Embryonic facial prominence (tissue), 1 donor: ENCODE measurements at regions not wholly inside any gene's neighbourhood (a gene's known extent, or its start where the extent isn't known, plus 50 kb on each side); places are given as distances from the start of the nearest gene placed in this dataset.

ENCODE experiments used
- DNase-seq: peaks from one replicate; pipeline ENCODE4 v3.0.0-alpha.2; 2016; ENCODE audit errors: extremely low spot score

DNA sequence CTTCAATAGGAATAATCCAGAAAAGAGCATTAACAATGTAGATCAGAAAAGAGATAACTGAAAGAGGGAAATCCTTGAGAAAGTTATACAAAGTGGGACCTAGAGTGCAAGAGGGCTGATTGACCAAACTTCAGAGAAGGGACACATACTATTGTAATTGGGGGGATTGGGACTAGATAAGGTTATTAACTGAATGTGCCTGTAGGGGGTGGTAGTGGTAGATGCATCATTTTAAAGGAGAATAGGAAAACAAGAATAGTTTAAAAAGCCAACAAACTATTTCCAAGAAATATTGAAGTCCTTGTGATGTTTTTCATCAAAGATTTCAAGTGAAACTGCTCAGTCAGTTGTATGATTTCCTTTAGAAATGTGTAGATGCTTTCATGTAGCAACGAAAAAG is 468.5 kb downstream of the TAF11L14 start:
- no peak for DNase-seq

DNA sequence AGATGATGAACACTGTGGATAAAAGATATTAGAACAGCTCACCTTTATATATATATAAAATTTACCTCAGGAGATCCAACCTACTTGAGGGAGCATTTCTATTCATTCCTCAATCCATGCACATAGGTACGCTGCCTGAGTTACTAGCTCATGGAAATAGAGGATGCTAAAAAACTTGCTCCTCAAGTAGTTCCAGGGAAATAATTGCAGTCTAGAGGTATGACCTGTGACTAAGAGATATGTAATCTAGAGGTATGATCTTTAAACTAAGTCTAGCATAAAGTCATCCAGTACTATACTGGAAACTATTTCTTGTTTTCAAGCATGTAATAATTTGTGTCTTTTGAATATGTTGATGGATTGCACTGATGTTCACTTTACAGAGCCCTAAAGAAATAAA is 471.2 kb downstream of the TAF11L14 start:
- DNase-seq = no peak

DNA sequence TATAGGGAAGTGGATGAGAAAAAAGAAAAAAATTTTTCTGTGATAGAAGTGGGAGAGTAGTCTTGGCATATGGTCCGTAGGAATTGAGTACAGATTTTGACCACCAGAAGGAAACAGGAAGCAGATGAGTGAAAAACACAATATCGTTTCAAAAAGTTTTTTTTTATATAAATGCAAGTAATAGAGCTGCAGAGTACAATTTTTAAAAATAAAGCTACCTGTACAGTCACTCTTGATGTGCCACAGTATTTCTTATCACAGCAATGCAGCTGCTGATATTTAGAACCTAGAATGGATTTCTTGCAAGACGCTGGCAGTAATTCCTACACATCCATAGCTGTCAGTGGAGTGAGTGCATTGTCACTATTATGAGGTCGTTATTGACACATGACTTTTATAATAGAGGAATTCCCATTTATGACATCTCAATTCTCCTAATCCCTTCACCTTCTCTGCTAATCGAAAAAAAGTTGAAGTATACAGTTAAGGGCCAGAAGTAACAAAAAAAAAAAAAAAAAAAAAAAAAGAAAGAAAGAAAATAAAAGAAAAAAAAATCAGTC is 477.7 kb downstream of the TAF11L14 start:
- DNase-seq = no peak

DNA sequence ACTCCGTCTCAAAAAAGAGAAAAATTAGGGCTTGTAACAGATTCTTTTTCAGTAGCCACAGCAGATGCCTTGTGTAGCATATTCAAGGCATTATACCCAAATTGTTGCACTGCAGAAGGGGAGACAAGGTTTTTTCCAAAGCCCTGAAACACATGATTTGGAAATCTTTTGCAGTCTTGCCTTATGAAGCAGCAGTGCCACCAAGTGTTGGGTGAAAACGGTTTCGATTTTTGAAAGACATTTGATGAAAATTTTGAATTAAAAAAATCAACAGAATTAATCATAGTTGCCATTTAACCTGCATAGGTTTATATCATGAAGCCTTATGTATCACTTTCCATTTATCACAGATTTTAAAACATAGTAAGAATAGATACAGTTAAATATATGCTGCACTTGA is 479.5 kb downstream of the TAF11L14 start:
- no peak for DNase-seq

DNA sequence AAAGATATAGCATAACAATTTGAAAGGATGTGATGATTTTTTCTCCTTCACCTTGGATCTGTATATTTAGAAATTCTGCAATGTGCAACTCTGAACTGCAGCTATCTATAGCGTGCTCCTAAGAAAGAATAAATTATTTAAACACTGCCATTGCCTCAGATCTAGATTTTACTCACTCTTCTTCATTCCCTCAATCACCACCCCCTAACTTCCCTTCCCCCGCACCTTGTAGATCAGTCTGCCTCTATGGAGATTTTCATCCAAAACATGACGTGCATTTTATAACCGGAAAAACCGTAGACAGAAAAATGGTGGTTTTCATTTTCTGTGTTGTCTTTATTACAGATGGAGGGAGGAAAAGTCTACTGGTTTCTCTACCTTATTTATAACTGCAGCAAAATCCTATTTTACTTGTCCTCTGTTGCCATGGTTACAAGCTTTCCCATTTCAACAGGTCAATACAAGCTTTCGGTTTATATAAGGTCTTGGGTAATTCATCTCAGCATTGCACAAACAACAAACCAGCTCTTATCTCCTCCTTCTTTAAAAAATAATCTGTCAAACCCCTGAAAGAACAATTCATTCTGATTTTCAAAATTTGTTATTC is 480.0 kb downstream of the TAF11L14 start:
- DNase-seq = no peak

DNA sequence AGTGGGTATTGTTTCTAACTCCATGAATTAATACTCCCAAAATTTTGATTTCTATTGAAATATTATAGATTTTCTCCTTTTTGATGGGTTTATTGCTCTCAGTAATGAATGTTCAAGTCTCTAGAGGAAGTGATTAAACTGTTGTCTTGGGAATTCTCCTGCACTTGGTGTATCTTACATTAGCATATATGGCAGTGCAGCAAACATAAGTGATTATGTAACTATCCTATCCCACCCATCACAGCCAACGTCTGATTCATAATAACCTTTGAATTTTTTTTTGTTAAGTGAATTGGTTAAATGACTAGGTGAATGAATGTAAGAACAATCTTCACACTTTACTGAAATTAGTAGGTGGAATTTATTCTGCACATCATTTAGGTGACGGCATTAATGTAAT is 483.7 kb downstream of the TAF11L14 start:
- no peak for DNase-seq

DNA sequence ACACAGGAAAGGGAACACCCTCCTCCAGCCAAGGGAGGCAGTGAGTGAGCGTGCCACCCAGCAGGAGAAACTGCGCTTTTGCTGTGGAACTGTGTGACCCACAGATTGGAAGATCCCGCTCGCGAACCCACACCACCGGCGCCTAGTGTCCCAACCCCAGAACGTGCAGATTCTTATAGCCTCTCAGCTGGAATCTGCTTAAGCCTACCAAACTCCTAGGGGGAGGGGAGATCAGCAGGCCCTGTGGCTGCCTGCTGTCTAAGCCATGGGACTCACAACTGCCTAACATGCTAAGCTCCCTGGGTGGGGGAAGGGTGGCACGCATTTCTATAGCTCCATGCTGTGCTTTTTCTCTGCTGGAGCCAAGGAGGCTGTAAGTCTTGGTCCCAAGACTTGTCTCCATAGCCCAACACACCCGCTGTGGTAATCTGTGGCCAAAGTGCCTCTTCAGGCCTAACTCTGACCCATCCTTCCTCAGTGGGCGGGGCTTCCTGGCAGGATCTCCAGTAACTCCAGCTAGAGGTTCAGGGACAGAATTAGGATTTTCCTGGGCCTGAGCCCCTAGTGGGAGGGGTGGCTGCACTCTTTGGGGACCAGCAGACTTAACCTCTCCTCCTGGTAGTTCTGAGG is 485.0 kb downstream of the TAF11L14 start:
- DNase-seq = no peak

DNA sequence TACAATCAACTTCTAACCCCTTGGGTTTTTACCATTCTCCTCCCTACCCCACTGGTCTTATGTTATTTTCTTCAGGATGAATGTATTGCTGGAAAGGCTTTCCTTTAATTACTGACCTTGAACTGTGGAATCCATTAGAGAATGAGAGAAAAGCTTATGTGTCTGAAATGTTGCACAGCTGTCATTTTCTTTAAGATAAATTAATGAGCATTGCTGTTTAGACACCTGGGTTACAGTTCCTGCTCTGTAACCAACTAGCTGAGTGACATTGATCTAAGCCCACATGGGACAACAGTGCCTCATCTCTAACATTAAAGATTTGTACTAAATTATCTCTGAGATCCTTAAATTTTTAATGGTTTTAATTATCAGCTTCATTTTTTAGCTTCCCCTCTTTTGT is 507.0 kb downstream of the TAF11L14 start:
- no peak for DNase-seq

DNA sequence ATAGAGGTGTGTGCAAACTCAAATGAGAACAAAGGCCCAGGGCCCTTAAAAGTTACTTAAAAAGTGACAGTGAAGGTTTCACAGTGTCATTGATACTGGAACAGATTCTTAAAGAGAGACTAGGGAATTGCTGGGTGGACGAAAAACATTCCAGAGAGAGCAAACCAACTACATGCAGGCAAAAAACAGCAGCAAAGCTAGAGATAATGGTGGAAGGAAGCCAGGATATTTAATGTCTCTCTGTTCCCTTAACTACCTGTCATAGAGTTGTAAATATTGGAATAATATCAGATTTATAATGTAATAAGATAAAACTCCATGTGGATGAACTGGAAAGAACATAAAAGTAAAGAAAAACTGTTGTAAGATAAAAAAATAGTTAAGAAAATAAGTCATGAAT is 508.6 kb downstream of the TAF11L14 start:
- no peak for DNase-seq

DNA sequence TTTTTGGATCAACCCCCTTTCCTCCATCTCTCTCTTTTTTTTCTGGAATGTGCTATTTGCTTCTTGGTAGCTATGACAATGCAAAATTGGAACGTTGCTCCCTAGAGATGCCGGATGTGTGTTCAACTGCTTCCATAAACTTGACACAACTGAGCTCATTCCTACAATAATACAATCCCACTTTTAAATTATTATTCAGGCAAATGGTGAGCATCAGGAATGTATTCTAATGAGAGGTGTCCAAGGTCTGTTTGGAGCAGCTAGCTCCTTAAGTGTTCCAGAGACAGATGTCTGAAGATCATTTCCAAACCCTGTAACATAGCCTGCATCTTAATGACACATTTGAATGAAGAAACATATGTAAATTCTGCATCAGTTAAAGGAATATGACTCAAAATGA is 518.4 kb downstream of the TAF11L14 start:
- DNase-seq = no peak

DNA sequence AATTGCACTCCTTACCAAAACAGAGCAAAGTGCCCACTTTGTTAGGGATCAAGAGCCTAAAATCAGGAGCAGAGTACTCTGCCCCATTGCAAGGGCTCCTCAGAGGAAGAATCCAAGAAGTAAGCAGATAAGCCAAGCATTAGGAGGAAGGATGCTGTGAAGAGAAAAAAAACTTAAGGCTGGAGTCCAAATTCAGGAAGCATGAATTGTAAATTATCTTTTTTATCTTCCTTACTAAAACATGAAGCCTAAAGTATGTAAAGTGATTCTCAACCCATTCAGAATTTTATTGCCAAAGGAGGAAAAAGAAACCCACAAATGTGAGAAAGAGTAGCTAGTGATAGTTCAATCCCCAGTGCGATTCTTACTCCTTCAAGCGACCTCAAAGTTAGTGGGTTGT is 523.9 kb downstream of the TAF11L14 start:
- no peak for DNase-seq

DNA sequence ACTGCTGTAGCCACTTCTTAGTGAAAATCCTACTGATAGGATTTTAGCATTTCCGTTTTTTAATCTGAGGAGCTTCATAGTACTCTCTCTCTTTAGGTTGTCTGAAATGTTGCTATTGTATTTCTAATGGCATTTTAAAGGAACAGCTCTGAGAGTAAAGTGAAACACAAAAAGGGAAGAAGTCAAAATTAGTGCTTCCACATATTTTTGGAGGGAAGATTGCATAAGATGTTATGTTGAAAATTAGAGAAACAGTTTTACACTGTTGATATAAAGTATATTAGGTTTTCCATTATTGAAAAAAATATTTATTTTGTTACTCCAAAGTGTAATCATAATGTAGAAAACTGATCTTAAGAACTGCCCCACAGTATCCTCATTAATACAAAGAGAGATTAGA is 525.1 kb downstream of the TAF11L14 start:
- DNase-seq = no peak

DNA sequence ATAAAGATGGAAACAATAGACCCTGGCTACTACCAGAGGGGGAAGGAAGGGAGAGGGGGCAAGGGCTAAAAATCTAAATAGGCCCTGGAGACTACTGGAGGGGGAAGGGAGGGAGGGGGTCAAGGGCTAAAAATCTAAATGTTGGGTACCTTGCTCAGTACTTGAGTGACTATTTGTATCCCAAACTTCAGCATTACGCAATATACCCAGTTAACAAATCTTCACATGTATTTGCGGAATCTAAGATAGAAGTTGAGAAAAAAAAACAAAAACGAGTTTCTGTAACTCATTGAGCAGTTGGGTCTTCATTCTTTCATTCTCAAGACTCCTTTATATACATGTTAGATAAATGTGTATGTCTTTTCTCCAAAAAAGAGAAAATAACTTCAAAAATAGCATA is 537.4 kb downstream of the TAF11L14 start:
- no peak for DNase-seq

DNA sequence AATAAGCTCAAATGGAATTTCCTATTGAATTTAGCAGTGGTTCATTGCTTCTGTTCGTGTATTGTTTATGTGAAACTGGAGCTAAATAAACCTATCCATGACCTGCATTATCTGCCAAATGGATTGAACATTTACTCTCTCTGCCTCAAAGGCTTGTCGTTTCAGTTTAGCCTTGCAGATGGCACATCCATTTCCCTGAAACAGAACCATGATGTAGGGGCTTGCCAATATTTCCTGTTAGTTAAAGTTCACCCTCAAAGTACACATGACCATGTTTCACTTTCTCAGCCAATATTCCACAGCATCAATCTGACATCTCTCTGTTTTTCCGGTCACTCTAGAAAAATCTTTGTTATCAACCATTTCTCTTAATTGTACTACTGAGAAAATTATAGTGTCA is 545.3 kb downstream of the TAF11L14 start:
- no peak for DNase-seq

DNA sequence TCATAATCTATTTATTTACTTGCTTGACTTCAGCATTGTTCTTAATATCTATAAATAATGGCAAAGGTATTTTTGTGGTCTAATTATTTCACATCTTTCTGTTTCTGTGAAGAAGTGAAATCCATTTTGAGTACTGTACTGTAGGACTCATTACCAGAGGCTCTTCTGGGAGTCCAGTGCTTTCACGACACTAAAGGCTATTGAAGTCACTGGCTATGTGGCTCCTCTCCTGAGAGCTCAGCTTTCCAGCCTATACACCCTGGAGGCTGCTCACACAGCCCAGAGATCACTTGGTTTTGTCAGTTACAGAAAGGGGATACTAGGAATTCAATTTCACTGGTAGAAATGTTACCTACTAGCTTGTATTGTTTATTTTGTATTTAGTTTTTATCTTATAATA is 547.3 kb downstream of the TAF11L14 start:
- DNase-seq = no peak

DNA sequence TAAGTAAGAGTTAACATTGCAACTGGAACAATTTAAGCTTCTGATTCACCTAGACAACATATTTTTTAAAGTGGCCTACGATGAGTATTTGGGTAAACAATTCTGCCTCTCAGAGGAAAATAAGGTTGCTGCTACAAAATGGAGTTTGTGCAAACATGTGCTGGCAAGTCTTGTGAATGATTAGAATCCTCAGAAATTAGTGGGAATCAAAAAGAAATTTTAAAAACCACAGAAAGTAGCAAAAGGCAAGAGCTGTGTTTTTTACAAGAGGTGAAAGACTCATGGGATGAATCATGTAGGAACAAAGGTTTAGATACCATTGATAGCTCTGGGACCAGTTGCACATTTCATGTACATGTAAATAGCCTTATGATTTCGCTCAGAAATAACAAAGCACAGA is 561.6 kb downstream of the TAF11L14 start:
- no peak for DNase-seq

DNA sequence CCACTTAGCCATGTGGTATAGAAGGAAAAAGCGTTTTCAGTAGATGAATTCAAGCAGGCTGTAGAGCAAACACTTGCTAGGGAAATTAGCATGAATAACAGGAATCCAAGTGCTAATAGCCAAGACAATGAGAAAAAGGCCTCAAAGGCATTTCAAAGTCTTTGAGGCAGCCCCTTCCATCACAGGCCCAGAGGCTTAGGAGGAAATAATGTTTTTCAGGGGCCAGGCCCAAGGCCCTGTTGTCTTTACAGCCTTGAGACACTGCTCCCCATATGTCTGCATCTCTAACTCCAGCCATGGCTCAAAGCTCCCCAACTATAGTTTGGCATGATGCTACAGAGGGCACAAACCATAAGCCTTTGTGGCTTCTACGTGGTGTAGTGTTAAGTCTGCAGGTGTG is 563.5 kb downstream of the TAF11L14 start:
- no peak for DNase-seq

DNA sequence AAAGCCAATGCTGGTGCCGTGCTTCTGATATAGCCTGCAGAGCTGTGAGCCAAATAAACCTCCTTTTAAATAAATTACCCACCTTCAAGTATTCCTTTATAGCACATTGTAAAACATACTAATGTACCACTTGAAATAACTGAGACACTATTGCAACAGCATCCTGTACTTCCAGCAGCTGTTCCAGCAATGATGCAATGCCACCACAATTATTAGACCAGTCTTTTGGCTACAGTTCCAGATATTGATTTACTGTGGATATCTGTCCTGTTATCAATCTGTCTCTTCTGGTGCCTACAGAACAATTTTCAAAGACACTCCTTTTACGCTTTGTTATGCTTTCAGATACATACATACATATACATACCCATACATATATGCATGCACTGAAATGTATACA is 567.9 kb downstream of the TAF11L14 start:
- DNase-seq = no peak

DNA sequence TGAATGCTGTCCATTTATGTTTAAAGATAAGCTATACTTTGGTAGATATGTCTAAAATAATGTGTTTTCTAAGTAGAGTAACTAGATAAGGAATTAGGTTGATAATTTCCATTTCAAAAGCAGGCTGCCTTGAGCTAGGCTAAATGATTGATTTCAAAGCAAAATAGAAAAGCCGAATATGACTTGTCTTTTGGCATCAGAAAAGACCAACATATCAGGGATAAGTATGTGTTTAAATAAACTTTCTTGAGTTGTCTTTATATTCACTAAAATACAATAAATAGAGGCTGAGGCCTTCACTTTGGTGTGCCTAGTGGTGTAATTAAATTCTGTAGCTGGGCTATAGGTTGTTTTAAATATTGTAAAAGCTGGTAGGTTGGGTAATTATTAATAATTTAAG is 569.0 kb downstream of the TAF11L14 start:
- DNase-seq = no peak

DNA sequence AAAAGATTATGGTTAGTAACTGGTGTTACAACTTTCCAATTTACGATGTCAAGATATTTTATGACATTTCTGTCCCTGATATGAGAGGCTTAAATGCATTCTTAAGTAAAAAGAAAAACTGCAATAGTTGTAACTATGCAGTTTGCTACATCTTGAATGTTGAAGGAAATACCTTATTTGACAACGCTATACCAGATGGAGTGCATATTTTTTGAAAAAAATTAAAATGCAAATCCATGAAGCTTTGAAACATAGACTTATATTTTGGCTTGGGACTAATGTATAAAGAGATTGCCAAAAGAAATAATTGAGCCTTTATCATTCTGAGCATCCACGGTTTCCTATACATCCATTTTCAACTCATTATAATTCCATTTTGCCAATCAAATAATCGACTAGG is 579.4 kb downstream of the TAF11L14 start:
- DNase-seq = no peak

DNA sequence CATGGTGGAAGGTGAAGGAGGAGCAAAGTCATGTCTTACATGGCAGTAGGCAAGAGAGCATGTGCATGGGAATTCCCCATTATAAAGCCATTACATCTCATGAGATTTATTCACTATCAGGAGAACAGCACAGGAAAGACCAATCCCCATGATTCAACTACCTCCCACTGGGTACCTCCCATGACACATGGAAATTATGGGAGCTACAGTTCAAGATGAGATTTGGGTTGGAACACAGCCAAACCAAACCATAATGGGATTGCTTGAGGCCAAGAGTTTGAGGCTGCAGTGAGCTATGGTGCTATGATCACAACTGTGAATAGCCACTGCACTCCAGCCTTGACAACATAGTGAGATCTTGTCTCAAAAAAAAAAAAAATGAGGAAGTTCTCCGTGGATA is 581.8 kb downstream of the TAF11L14 start:
- no peak for DNase-seq

DNA sequence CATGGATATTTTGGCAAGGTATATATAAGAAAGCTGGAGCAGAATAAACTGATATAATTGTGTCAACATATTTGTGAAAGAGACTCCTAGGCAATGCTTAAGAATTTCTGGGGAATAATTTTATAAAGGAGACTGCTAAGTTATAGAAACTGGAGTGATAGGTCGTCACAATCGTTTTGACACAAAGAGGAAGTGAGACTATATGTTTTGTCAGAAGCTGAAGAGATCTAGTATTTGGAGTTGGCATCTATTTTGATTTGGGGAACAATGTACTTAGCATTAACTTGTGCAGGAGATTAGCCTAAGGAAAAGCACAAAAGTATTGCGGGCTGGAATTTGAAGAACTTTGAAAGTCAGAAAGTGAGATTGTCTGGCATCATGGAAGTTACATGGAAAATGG is 582.5 kb downstream of the TAF11L14 start:
- DNase-seq = no peak

DNA sequence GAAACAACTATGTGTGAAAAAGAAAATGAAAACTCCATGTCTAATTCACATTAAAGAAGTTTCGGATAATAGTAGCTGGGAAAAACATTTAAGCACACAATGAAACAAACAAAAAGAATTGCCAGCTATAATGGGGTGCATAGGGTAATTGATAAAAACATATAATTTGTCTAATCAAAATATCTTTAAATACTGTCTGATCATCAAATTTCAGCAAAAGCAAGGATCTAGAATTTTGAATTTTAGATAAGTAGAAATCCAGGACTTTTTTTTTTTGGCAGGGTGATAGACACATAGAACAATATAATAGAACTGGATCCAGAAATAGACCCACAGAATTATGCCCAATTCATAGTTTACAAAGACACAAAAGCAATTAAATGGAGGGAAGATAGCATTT is 585.0 kb downstream of the TAF11L14 start:
- no peak for DNase-seq

DNA sequence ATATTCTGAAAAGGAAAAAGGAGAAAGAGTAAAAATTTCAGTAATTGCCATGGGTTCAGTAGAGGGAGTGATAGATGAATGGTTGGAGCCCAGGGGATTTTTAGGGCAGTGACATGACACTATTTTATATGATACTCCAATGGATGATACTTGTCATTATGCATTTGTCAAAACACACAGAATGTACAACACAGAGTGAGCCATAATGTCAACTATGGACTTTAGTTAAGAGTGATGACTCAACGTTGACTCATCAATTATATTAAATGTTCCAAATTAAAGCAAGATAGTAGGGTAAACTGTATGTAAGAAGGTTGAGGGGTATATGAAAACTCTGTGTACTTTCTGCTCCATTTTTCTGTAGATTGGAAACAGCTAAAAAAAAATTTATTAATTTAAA is 586.4 kb downstream of the TAF11L14 start:
- DNase-seq = no peak
